Epidermal melanocyte (primary cell): ENCODE measurements at regions not wholly inside any gene's neighbourhood (a gene's known extent, or its start where the extent isn't known, plus 50 kb on each side); places are given as distances from the start of the nearest gene placed in this dataset.

Source experiments
- DNase-seq: peaks from one replicate; pipeline ENCODE4 v3.0.0; 2011; ENCODE audit warnings: low spot score; ENCODE audit not compliant: insufficient read length

DNA sequence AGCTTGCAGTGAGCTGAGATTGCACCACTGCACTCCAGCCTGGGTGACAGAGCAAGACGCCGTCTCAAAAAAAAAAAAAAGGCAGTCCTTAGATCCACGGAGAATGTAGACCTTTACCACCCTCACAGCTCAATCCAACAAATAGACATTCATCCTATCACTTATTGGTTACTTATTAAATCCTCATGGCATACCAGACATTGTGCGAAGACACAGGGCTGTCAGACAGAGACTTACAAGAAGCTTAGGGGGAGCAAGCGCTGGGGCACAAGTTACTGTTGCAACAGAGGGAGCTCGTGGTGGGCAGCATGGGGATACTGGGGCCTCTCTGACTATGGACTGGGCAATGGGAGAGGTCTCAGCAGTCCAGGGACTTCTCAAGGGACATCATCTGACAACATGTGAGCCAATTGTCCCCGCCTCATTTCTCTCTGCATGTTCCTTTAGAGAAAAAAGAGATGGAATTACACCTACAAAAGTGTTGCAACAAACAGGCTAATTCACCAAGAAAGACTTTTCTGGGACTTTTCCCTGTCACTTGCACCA lies 82.8 kb upstream of the TNS3 start:
- DNase-seq = no peak

GRCh38 chr7:47663851-47664250 lies 81.9 kb upstream of the TNS3 start:
- no peak for DNase-seq

- DNase-seq = no peak
These were observed 81.3 kb upstream of the TNS3 start for GRCh38 chr7:47663213-47663612.

DNA sequence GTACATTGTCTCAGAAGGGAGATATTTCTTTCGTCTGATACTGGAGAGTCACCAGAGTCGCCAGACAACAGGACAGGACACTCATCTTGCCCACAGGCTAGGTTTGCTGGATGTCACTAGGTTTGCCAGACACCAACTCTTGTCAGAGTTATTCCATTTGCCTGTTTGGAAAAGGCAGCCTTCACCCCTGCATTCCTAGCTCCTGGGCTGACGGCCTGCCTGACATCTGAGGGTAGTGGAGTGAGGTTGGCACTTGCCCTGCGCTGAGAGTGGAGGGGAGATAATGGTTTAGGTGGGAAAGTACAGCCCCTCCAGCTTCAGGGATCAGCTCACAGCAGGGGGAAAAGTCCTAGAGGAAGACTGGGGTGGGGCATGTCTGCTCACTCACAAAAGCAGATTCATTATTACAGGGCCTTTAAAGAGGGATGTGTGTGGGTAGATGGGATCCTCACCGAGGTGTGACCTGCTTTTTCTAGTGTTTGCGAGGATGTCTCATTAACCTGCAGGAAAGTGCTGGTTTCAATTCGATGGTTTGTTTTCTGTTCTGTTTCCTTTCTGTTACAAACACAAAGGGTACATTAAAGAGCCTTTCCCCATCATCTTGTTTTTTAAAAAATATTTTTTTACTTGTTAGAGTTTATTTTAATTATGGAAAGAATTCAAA lies 79.3 kb upstream of the TNS3 start:
- DNase-seq = no peak

- no peak for DNase-seq
These were observed 78.0 kb upstream of the TNS3 start for GRCh38 chr7:47659664-47660462.

DNA sequence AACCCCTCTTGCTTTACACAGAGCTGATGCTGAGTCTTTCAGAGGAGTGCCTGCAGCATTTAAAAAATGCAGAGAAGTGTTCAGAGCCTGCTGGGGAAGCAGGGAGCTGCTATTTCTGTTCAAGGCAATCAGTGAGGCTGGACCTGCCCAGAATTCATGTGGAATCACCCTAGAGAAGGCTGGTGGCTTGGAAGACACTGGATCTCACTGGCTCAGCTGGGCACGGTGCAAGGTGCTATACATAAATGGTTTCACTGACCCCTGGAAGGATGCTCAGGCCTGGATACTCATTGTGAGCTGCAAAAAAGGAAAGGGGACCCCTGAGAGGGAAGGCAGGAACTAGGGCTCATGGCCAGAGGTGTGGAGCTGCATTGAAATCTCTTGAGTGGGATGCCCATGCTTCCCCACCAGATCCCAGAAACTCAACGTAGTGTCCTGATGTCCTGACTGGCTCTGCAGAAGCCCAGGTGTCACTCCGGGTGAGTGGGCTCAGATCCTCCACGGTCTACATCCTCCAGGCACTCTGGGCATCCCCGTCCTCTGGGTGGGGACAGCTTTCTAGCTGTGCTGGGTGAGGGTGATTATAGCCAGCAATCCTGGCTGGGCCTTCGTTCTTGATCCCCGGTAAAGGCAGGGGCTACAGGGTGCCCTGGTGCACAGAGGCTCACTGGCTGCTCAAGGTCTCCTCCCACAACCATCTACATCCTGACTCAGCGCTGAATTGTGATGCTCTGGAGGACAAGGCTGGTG lies 77.2 kb upstream of the TNS3 start:
- no peak for DNase-seq

- no peak for DNase-seq
These were observed 75.2 kb upstream of the TNS3 start for GRCh38 chr7:47657126-47657525.

- DNase-seq = no peak
These were observed 72.9 kb upstream of the TNS3 start for GRCh38 chr7:47654672-47655298.

- no peak for DNase-seq
These were observed 71.9 kb upstream of the TNS3 start for GRCh38 chr7:47653550-47654411.

GRCh38 chr7:47652591-47652990 lies 70.7 kb upstream of the TNS3 start:
- no peak for DNase-seq

GRCh38 chr7:47651355-47652317 lies 69.7 kb upstream of the TNS3 start:
- no peak for DNase-seq

DNA sequence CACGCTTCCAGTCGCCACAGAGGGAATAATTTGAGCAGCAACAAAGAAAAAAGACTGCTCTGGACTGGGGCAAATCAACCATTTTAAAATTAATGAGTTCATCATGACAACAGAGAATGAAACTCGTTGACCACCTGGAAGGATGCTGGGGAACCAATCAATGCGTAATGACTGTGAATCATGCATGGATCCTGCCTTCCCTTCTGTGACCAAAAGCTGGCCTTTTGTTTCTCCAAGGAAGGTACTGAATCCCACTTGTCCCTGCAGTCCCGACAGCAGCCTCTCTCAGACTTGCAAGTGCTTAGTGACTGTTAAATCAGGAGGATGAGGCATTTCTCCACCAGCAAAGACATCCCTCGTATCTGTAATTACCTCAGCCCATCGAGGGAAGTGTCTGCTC lies 68.0 kb upstream of the TNS3 start:
- DNase-seq = no peak

DNA sequence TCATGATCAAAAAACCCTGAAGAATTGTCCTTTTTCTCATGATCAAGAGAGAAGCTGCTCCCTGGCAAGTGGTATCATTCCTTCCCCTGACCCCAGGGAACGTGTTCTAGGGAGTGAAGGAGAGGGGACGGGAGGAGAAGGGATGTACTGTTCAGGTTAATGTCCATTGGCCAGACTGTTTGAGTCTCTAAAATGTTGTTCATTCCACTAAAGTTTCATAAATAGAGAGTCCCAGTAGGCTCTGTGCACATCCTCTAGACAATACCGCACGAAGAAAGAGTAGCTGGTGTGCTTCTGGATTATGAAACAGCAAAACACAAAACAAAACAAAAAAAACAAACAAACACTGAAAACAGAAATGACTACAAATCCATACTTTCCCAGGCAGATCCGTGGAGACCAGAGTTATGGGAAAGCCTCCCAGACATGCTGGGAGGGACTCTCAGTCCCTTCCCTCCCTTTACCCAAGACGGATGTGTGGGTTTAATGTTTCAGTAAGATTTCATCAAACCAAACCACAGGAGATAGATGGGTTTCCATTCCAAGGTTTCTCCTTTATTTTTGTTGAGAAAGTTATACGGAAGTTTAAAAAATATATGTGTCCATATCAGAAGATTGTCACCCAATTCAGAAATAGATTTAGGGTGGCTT lies 66.5 kb upstream of the TNS3 start:
- no peak for DNase-seq

DNA sequence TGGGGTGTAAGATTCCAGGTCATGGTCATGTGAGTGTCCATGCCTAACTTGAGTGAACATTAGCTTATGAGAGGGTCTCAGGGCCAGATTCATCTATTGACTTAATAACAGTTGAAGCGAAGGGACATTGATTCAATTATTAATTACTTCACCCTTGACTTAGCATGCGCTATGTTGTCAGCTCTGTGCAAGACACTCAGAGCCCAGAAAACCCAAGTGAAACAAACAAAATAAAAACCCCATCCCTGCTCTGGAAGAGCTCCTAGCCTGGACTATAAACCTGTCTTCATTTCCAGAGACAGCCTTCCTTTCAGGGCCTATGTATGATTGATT lies 66.0 kb upstream of the TNS3 start:
- no peak for DNase-seq

GRCh38 chr7:47647181-47647917 lies 65.4 kb upstream of the TNS3 start:
- no peak for DNase-seq

DNA sequence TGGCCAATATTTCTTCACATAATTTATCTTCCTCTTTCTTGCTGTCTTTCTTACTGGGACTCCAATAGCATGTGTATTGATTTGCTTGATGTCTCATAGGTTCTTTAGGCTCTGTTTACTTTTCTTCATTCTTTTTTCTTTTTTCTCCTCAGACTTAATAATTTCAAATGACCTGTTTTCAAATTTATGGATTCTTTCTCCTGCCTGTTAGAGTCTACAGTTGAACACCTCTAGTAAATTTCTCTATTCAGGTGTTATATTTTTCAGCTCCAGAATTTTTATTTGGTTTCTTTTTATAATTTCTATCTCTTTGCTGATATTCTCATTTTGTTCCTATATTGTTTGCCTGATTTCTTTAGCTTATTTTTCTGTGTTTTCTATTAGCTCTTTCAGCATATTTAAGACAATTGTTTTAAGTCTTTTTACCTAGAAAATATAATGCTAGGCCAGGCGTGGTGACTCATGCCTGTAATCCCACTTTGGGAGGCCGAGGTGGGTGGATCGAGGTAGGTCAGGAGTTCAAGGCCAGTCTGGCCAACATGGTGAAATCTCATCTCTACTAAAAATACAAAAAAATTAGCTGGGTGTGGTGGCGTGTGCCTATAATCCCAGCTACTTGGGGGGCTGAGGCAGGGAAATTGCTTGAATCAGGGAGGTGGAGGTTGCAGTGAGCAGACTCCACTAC lies 61.9 kb upstream of the TNS3 start:
- DNase-seq = no peak

DNA sequence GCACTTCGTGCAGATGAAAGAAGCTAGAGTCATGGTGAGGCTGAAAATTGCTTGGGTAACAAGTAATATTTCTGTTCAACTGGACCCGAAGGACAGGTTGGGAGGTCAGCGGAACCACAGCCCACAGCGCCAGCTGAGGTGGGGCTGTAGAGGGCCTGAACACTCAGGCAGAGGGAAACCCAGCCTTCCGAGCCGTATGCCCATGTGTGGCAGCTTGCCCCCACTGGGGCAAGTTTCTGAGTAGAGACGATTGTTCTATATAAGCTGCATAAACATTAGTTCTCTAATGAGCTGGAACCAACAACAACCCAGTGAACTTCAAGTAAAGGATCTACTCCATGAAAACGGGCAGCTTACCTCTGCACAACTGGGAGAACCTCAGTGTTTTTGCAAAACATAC lies 58.4 kb upstream of the TNS3 start:
- DNase-seq = no peak
